HEK293 (cell line): ENCODE measurements at regions not wholly inside any gene's neighbourhood (a gene's known extent, or its start where the extent isn't known, plus 50 kb on each side); places are given as distances from the start of the nearest gene placed in this dataset.

Experiments
- CTCF ChIP-seq: fragments of 450-650 bp; formaldehyde crosslinking; IDR thresholded peaks from 2 replicates; pipeline ENCODE4 v1.5.1; 2016; ENCODE audit warnings: missing biosample characterization, missing genetic modification characterization
- REPIN1 ChIP-seq: fragments of 450-650 bp; formaldehyde crosslinking; IDR thresholded peaks from 2 replicates; pipeline ENCODE4 v1.5.1; 2017; ENCODE audit warnings: missing biosample characterization, missing genetic modification characterization, low read depth
- SP2 ChIP-seq: fragments of 450-650 bp; formaldehyde crosslinking; IDR thresholded peaks from 2 replicates; pipeline ENCODE4 v1.5.1; 2016; ENCODE audit warnings: missing biosample characterization, missing genetic modification characterization
- SP3 ChIP-seq: fragments of 450-650 bp; formaldehyde crosslinking; IDR thresholded peaks from 2 replicates; pipeline ENCODE4 v1.5.1; 2016; ENCODE audit warnings: missing biosample characterization, missing genetic modification characterization
- ZBTB21 ChIP-seq: fragments of 450-650 bp; formaldehyde crosslinking; IDR thresholded peaks from 2 replicates; pipeline ENCODE4 v1.5.1; 2017; ENCODE audit warnings: missing biosample characterization, missing genetic modification characterization
- ZBTB26 ChIP-seq: fragments of 450-650 bp; formaldehyde crosslinking; optimal IDR thresholded peaks from 2 replicates; pipeline ENCODE3; 2016; ENCODE audit warnings: missing biosample characterization, mild to moderate bottlenecking, missing genetic modification characterization
- ZNF510 ChIP-seq: fragments of 450-650 bp; formaldehyde crosslinking; IDR thresholded peaks from 2 replicates; pipeline ENCODE4 v1.5.1; 2018; ENCODE audit warnings: mild to moderate bottlenecking, missing genetic modification characterization, missing biosample characterization; ENCODE audit not compliant: insufficient replicate concordance
- ZNF514 ChIP-seq: fragments of 450-650 bp; formaldehyde crosslinking; IDR thresholded peaks from 2 replicates; pipeline ENCODE4 v1.5.1; 2016; ENCODE audit warnings: missing biosample characterization, missing genetic modification characterization
- ZNF658 ChIP-seq: fragments of 450-650 bp; formaldehyde crosslinking; IDR thresholded peaks from 2 replicates; pipeline ENCODE4; 2016; ENCODE audit warnings: missing biosample characterization, missing genetic modification characterization
- ZNF704 ChIP-seq: fragments of 450-650 bp; formaldehyde crosslinking; IDR thresholded peaks from 2 replicates; pipeline ENCODE4 v1.5.1; 2016; ENCODE audit warnings: missing biosample characterization, missing genetic modification characterization
- ZNF707 ChIP-seq: fragments of 450-650 bp; formaldehyde crosslinking; IDR thresholded peaks from 2 replicates; pipeline ENCODE4 v1.5.1; 2016; ENCODE audit warnings: missing biosample characterization, missing genetic modification characterization
- ZNF776 ChIP-seq: fragments of 450-650 bp; formaldehyde crosslinking; IDR thresholded peaks from 2 replicates; pipeline ENCODE4 v1.5.0; 2017; ENCODE audit warnings: missing biosample characterization, missing genetic modification characterization, borderline replicate concordance
- TF ChIP-seq, protein P1 (sequence below): fragments of 450-650 bp; formaldehyde crosslinking; IDR thresholded peaks from 2 replicates; pipeline ENCODE4 v1.5.1; 2016; ENCODE audit warnings: missing biosample characterization, missing genetic modification characterization

GRCh38 chr14:54188064-54188666, 208.6 kb upstream of the CDKN3 start:
- no peak for TF ChIP-seq CTCF (tag by site-specific recombination)
- TF ChIP-seq ZNF658, result no peak
- TF ChIP-seq ZNF510 (tag by site-specific recombination), result no peak
- no peak for TF ChIP-seq ZNF704 (tag by site-specific recombination)
- TF ChIP-seq ZNF514 (tag by site-specific recombination), result no peak
- no peak for TF ChIP-seq ZNF776 (tag by site-specific recombination)
- no peak for TF ChIP-seq ZBTB21
- TF ChIP-seq REPIN1 (tag by site-specific recombination), result no peak
- no peak for TF ChIP-seq ZNF707
- TF ChIP-seq SP2 (tag by site-specific recombination), result no peak
- no peak for TF ChIP-seq SP3 (tag by site-specific recombination)
- TF ChIP-seq, protein P1, sequence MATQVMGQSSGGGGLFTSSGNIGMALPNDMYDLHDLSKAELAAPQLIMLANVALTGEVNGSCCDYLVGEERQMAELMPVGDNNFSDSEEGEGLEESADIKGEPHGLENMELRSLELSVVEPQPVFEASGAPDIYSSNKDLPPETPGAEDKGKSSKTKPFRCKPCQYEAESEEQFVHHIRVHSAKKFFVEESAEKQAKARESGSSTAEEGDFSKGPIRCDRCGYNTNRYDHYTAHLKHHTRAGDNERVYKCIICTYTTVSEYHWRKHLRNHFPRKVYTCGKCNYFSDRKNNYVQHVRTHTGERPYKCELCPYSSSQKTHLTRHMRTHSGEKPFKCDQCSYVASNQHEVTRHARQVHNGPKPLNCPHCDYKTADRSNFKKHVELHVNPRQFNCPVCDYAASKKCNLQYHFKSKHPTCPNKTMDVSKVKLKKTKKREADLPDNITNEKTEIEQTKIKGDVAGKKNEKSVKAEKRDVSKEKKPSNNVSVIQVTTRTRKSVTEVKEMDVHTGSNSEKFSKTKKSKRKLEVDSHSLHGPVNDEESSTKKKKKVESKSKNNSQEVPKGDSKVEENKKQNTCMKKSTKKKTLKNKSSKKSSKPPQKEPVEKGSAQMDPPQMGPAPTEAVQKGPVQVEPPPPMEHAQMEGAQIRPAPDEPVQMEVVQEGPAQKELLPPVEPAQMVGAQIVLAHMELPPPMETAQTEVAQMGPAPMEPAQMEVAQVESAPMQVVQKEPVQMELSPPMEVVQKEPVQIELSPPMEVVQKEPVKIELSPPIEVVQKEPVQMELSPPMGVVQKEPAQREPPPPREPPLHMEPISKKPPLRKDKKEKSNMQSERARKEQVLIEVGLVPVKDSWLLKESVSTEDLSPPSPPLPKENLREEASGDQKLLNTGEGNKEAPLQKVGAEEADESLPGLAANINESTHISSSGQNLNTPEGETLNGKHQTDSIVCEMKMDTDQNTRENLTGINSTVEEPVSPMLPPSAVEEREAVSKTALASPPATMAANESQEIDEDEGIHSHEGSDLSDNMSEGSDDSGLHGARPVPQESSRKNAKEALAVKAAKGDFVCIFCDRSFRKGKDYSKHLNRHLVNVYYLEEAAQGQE (tag by site-specific recombination), result no peak
- TF ChIP-seq ZBTB26, result no peak
